Choroid plexus epithelial cell (primary cell): ENCODE measurements at regions not wholly inside any gene's neighbourhood (a gene's known extent, or its start where the extent isn't known, plus 50 kb on each side); places are given as distances from the start of the nearest gene placed in this dataset.
A peak's percentile ranks its signal among the peaks of the same experiment; 100 is the strongest.

Experiments
- DNase-seq: peaks from one replicate; pipeline ENCODE4 v3.0.0-alpha.2; 2010; ENCODE audit warnings: low read depth
- H3K4me3 ChIP-seq: 2 replicates; pipeline ENCODE4 v1.5.1; 2011; ENCODE audit warnings: low read depth, mild to moderate bottlenecking, control low read depth, low read length, moderate library complexity
- CTCF ChIP-seq: conservative IDR thresholded peaks from 2 replicates; pipeline ENCODE4 v1.5.1; 2011; ENCODE audit warnings: low read depth, mild to moderate bottlenecking, control low read depth, inconsistent platforms, low read length, moderate library complexity

- peak; percentile 72 for DNase-seq
- no peak overlapping the region for H3K4me3 ChIP-seq
- TF ChIP-seq CTCF = no peak
These were observed 191.6 kb upstream of the NUDT4 start for GRCh38 chr12:93186131-93186530.

- no peak overlapping the region for H3K4me3 ChIP-seq
- DNase-seq = no peak
- no peak for TF ChIP-seq CTCF
These were observed 191.1 kb upstream of the NUDT4 start for GRCh38 chr12:93186621-93187020.

GRCh38 chr12:93191423-93191822 is 186.3 kb upstream of the NUDT4 start:
- no peak for TF ChIP-seq CTCF
- DNase-seq = no peak
- no peak overlapping the region for H3K4me3 ChIP-seq

GRCh38 chr12:93191956-93192355 is 185.8 kb upstream of the NUDT4 start:
- H3K4me3 ChIP-seq = no peak overlapping the region
- no peak for TF ChIP-seq CTCF
- no peak for DNase-seq

- no peak overlapping the region for H3K4me3 ChIP-seq
- no peak for TF ChIP-seq CTCF
- DNase-seq = no peak
These were observed 184.8 kb upstream of the NUDT4 start for GRCh38 chr12:93192878-93193277.

GRCh38 chr12:93195511-93195910 is 182.2 kb upstream of the NUDT4 start:
- H3K4me3 ChIP-seq = no peak overlapping the region
- DNase-seq = no peak
- TF ChIP-seq CTCF = no peak

- DNase-seq = peak; percentile 63
- no peak for TF ChIP-seq CTCF
- no peak overlapping the region for H3K4me3 ChIP-seq
These were observed 180.6 kb upstream of the NUDT4 start for GRCh38 chr12:93197067-93197593.
